Daoy (cell line): ENCODE measurements at regions not wholly inside any gene's neighbourhood (a gene's known extent, or its start where the extent isn't known, plus 50 kb on each side); places are given as distances from the start of the nearest gene placed in this dataset.
A peak's percentile ranks its signal among the peaks of the same experiment; 100 is the strongest.

Experiments used
- DNase-seq: peaks from one replicate; pipeline ENCODE4 v3.0.0-alpha.2; 2015; ENCODE audit warnings: low read depth

DNA sequence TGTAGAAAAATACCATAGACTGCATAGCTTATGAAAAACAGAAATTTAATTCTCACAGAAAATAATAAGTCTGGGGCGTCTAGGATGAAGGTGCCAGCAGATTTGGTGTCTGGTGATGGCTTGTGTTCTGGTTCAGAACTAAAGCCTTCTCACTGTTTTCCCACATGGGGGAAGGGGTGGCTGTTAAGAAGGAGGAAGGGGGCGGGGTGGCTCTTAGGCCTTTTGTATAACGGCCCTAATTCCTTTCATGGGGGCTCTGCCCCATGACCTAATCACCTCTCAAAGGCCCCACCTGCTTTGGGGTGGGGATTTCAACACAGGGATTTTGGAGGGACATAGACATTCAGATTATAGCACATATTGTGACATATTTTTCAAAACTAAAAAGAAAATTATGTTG is 173.2 kb upstream of the TECRL start:
- no peak for DNase-seq

DNA sequence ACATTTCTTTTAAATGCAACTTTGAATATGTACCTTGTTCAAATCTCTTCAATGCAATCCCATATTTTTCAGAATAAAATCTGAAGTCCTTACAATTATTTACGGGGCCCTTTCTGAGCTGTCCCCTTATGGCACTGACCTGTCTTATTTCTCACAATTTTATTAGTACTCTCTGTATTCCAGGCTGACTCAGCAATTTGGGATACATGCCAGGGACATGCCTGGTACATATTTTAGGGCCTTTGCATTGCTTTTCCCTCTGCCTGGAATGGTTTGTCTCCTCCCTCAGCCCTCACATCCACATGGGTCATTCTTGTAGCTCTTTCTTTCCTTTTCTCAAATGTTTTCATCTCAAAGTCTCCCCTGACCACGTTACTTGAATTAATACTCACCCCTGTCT is 172.2 kb upstream of the TECRL start:
- DNase-seq = no peak

DNA sequence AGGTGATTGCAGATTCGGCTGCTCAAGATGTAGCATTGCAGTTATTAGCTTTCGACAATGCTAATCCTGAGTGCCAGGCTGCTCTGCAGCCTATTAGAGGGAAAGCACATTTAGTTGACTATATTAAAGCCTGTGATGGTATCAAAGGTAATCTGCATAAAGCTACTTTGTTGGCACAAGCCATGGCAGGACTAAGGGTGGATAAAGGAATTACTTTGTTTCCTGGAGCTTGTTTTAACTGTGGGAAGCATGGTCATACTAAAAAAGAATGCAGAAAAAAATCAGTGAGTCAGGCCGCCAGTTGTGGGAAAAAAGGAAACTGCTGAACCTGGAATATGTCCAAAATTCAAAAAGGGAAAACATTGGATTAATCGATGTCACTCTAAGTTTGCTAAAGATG is 154.9 kb upstream of the TECRL start:
- DNase-seq = no peak

DNA sequence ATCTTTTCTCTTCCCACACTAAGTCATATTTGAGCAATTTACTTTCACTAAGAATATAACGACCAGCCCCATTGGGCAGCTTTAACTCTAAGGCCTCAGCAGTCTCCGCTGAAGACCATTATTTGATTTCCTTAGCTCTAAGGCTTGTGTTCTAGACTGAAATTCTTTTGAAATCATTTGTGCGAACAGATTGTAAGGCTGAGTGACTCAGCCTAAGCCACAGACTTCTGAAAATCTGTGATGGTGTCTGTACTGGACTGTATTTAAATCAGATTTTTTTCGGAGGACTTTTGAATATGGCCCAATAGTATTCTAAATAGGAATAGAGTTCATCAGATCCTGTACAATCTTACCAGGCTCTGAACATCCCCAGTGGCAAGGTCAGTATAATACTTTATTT is 150.3 kb upstream of the TECRL start:
- no peak for DNase-seq

DNA sequence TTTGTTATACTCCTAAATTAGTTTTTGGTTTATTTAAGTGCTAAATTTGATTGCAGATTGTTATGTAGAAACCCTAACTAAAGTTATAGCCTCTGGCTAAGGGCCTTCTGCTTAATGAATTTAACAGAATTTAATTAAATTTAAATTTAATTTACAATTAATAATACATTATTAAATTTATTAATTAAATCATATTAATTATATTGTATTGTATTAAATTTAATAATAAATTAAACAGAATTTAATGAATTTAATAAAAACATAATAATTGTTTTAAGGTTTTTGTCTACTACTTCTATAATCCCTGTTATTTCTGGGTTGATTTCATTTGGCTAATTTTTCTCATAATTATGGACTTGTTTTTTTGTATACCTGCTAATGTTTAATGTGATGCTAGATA is 141.9 kb upstream of the TECRL start:
- DNase-seq = no peak

DNA sequence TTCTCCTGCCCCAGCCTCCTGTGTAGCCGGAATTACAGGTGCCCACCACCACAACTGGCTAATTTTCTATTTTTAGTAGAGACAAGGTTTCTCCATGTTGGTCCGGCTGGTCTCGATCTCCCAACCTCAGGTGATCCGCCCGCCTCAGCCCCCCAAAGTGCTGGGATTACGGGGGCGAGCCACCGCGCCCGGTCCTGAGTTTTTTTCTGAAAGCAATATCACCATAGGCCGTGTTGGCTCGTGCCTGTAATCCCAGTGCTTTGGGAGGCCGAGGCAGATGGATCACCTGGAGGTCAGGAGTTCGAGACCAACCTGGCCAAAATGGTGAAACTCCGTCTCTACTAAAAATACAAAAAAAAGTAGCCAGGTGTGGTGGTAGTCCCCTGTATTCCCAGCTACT is 136.3 kb upstream of the TECRL start:
- DNase-seq = no peak

DNA sequence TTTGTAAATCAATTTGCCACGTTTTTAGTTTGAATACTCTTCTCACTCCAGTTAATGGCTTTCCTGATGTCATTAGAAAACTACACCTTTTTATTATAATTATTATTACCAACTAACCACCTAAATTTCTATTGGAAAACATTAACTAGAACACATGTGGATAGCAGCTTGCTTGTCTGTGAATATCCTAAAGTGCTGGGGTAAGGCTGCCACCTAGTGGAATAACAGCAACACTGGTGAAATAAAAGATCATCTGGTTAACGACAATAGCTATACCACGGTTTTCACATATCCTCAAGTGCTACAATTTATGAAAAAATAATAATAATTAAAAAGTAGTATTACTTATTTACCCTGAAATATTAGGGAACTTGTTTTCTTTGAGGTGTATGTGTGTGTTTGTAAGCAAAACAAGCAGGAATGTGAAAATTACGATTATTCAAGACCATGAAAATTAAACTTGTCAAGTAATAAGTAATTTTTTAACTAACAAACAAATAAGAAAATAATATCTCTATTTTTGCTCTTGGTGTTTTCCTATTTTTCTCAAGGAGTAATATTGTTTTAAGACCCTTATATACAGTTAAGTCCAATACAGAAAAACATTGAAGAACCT is 130.1 kb upstream of the TECRL start:
- DNase-seq = peak; percentile 13

DNA sequence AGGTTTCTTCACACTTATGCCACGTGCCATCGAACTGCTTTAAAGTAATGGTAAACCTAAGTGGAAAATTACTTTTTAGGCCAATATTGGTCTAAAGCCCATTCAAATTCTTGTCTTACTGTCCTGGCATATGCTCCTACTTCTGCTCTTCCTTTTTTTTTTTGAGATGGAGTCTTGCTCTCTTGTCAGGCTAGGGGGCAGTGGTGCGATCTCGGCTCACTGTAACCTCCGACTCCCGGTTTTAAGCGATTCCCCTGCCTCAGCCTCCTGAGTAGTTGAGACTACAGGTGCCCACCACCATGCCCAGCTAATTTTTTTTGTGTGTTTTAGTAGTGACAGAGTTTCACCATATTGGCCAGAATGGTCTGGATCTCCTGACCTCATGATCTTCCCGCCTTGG is 129.0 kb upstream of the TECRL start:
- no peak for DNase-seq

DNA sequence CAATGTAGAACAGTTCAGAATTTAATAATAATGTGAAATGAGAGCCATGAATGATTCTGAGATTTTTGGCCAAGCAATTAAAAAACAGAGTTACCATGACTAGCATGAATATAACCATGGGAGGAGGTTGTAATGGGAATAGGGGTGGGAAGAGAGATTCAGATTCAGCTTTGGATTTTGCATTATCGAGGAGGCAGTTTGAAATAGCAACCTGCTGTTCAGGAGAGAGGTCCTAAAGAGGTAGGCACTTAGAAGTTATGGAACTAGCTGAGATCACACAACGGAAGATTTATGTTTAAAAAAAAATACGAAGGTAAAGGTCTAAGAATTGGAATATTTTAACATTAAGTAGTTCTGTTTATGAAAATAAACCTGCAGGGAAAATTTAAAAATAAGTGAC is 124.4 kb upstream of the TECRL start:
- DNase-seq = no peak

DNA sequence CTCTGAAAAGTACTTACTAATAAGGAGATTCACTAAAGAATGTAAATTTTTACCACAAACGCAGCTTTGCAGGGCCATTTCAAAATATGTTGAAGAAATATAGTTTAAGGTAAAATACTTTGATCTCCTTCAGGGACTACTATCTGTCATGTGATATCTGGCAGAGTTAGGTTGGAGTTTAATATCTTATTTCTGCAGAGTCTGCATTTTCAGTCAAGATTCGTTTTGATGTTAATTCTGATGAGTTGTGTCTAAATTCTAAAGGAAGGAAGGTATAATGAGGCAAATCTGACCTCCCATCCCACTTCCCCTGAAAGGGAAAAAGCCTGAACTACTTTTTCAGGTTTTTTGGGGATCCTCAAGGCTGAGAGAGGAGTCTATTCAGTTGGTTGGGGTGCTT is 123.9 kb upstream of the TECRL start:
- DNase-seq = no peak

DNA sequence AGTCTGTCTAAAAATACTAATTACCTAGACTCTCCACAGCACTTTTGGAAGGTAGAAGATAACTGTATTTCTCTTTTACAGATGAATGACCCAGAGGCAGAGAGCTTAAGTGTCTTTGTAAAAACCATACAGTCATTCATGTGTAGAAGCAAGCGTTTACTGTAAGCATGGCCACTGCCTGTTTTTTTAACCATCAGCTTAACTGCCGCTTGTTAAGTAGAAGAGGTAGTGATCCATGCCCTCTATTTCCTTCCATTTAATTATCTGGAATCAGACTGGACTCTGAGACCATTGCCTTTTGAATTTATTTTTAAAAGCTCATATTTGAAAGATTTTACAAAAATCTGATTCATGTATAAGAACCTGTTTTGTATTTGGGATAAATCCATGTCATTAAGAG is 111.2 kb upstream of the TECRL start:
- no peak for DNase-seq

DNA sequence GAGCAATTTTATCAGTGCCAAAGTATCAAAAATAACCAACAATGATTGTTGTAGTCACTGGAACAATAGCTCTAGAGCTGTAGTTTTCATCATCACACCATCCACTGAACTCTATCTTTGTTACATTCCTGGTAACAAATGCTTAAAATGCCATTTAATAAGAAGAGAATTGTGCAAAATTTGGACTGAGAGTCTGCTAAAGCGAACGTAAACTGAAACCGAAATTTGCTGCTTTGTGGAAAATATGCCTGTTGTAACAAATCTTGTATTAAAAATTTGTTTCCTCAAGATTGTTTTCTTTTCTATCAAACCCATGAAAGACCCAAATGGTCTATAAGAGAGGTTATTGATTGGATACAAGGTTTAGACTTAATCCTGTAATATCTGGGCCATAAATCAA is 109.3 kb upstream of the TECRL start:
- DNase-seq = no peak

DNA sequence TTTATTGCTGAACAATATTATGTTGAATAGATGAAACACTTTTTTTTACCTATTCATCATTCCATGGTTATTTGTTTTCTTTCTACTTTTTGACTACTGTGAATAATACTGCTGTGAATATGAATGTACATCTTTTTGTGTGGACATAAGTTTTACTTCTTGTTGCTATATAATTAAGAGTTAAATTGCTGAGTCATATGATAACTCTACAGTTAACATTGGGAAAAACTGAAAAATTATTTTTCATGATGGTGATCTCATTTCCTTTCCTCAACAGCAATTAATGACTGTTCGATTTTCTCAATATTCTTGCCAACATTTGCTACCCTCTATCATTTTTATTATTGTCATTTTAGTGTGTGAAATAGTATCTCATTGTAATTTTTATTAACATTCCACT is 106.9 kb upstream of the TECRL start:
- no peak for DNase-seq

DNA sequence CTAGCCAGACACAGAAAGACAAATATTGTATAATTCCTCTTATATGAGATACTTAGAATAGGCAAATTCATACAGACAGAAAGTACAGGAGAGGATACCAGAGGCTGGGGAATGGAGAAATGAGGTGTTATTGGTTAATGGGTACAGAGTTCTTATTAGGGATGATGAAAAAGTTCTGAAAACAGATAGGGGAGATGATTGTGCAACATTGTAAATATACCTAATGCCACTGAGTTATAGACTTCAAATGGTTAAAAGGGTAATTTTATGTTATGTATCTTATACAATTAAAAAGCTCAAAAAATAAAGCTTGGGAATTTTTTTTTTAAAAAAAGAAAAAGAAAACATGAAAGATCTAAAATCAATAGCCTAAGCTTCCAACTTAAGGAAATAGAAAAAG is 98.8 kb upstream of the TECRL start:
- no peak for DNase-seq

DNA sequence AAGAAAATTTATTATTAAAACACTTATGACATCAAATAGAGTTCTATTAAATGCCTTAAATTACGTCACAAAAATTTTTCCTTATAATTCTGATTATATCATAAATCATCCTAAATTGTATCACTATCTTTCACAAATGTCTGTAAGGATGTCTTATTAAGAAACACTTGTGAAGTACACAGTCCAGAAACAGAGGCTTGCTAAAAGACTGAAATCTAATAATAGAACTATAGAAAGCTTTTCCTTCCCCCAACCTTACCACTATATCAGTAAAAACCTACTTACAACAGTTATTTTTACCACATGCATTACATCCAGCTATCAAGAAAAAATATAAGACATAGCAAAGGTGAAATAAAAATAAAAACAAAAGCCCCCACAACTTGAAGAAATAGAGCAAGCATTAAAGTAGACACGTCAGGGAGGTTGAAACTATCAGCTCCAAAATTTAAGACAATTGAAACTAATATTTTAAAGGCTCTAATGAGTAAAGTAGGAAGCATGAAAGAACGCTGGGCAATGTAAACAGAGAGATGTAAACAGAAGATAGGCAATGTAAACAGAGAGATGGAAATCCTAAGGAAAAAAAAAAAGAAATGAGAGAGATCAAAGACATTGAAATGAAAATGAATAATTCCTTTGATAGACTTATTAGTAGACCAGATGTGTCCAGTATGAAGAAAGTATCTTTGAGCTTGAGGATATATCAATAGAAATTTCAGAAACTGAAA is 94.9 kb upstream of the TECRL start:
- DNase-seq = no peak

DNA sequence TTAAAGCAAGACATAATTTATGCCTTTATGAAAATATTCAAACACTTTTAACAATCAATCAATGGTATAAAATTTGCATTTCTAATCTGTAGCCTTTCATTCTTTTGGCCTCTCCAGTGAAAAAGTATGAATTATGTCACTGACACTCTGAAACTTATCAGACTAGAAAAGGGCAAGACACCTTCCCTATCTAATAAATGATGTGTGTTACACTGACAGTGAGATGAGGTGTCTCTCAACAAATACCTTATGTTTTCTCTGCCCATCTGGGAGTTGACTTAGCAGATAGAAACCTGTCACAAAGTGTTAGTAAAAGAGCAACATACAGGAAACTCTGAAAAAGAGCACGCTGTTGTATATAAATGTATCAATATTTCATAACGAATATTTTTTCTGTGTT is 94.2 kb upstream of the TECRL start:
- DNase-seq = no peak

DNA sequence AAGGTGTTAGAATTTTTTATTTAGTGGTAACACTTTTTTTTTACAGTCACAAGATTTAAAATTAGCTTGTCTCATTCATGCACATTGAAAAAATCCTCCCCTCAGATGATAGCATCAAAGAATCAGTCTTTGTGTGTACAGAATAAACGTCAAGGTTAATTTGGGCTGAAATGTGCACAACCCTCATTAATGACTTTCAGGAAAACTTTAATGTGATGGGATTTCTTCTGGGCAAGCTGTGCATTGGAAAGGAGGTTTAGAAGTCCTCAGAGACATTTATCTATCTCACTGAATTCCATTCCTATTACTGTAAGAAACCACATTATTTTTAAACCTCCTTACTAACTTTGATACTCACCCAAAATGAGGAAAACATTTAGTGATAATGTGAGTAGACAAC is 88.2 kb upstream of the TECRL start:
- DNase-seq = no peak

DNA sequence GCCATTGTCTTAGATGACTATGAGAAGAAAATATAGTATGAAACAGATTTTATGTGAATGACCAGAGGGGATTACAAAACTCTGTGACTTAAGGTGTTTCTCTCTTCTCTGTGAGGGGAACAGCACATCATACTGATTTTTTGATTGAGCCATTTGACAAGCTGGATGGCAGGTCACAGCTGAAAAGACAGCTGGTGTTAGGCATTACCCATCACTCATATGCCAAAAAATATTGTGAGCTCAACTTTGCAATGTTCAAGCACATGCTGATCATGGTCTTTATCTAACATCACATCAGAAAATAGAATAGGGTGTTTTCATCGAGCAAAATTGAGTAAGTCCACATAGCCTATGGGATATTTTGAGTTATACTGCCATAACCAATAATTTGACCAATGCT is 86.7 kb upstream of the TECRL start:
- no peak for DNase-seq

DNA sequence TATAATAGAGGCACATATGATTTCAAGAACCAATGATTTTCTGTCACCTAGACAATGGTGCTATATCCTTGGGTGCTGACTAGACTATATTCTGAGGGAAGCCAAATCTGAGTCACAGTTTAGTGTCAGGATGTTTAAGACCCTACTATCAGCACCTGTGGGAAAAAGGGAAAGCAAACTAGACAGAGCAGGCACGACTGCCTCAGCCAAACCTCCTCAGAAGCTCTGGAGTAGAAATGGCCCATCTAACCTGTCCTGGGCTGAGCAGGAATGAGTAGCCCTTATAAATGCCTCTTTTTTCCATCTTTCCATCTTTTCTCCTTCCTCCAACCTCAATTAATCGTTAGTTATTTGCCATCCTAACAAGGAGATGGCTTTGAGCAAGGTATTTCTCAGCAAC is 80.4 kb upstream of the TECRL start:
- DNase-seq = no peak

DNA sequence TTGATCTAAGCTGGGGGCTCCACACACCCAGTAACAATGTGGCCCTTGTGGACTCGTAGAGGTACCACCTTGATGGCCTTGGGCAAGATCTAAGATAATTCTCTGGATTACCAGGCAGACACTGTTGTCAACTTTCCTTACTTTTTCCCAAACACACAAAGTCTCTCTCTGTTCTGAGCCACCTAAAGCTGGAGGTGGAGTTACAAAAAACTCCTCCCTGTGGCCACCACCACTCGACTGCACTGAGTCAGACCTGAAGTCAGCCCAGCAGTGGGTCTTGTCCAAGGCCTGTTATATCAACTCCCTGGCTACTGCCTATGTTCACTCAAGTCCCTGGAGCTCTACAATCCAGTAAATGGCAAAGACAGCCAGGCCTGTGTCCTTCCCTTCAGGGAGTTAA is 70.1 kb upstream of the TECRL start:
- DNase-seq = no peak

DNA sequence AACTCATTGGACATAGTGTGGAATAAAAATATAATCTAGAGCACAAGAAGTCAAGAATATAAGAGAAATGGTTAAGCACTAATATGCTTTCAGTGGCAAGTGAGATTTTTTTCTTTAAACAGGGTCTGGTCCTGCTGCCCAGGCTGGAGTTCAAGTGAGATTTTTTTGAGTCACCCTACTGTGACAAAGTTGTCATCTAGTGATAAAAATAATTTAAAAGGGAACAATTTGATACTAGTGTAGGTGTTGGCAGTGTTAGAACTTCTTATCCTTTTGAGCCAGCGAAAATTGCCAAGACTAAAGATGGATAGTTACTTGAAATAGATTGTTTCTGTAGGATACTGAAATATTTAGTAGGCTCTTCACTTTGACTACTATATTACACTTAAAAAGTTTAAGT is 67.9 kb upstream of the TECRL start:
- no peak for DNase-seq

DNA sequence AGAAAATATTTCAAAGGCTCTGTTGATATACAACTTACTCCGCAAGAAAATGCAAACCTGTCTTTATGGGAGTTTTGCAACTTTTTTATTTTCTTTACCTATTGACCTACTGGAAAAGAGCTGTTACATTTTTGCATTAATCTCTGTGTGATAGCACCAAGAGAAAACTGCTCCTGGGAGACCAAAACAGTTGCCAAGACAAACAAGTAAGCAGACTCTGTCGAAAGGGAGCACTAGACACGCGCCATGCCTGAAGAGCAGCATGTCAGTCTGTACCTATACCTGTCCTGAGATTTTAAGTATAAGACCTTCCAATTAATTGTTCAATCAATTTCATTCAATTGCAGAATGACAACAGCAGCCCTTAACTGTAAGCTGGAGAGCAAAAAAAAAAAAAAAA is 56.0 kb upstream of the TECRL start:
- no peak for DNase-seq

DNA sequence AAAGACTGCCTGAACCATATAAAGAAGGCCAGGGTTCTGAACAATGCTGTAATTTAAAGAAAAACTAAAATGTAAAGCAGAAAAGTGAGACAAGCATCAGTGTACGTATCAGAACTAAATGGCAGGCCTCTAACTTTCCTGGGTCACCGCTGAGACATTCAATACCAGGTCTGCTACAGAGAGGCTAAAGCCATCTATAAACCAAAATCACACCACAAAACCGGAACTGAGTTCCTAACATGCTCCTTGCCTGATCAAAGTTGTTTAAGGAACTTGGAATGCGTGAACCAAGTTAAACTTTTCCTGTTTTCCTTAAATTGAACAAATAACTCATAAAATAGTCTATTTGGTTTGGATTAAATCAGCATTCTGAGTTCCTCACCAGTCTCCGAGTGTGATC is 55.3 kb upstream of the TECRL start:
- no peak for DNase-seq
